Esophagus muscularis mucosa (tissue), 4 donors: ENCODE measurements at regions not wholly inside any gene's neighbourhood (a gene's known extent, or its start where the extent isn't known, plus 50 kb on each side); places are given as distances from the start of the nearest gene placed in this dataset.

Experiments used
- EP300 ChIP-seq: sonication (generic); formaldehyde crosslinking; IDR thresholded peaks from one replicate; pipeline ENCODE4 v1.6.1; 2017; ENCODE audit warnings: antibody characterized with exemption
- POLR2A ChIP-seq: fragments of 450-650 bp; IDR thresholded peaks from one replicate; pipeline ENCODE4 v1.6.1; 2017; ENCODE audit warnings: antibody characterized with exemption, moderate library complexity, mild to moderate bottlenecking, low read depth
- POLR2AphosphoS5 ChIP-seq, 2 donors: sonication (generic); formaldehyde crosslinking; IDR thresholded peaks; one replicate each; pipeline ENCODE4 v1.6.1; 2017; ENCODE audit warnings: antibody characterized with exemption in 2 of 2
- TF ChIP-seq, protein P1 (sequence below), 3 experiments: fragments of 200-600 bp in 2 of 3; fragments of 450-650 bp in 1 of 3; sonication (generic) in 2 of 3; IDR thresholded peaks; one replicate each; pipeline ENCODE4 v1.5.1; 2017 to 2019; ENCODE audit warnings: antibody characterized with exemption in 3 of 3, mild to moderate bottlenecking in 2 of 3, moderate library complexity in 1 of 3

DNA sequence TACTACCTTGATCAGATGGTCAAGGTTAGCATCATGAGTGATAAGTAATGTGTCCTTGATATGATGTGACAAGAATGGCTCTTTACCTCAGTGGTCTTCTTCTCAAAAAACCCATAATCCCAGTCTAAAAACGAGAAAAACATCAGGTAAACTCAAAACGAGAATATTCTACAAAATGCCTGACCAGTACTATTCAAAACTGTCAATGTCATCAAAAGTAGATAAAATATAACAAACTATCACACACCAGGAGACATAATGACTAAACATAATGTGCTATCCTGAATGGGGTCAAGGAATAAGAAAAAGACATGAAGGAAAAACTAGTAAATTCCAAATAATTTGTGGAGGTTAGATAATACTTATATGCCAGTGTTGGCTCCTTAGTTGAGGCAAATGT, 85.2 kb upstream of the PDHA2 start:
- no peak for TF ChIP-seq EP300
- TF ChIP-seq, protein P1, sequence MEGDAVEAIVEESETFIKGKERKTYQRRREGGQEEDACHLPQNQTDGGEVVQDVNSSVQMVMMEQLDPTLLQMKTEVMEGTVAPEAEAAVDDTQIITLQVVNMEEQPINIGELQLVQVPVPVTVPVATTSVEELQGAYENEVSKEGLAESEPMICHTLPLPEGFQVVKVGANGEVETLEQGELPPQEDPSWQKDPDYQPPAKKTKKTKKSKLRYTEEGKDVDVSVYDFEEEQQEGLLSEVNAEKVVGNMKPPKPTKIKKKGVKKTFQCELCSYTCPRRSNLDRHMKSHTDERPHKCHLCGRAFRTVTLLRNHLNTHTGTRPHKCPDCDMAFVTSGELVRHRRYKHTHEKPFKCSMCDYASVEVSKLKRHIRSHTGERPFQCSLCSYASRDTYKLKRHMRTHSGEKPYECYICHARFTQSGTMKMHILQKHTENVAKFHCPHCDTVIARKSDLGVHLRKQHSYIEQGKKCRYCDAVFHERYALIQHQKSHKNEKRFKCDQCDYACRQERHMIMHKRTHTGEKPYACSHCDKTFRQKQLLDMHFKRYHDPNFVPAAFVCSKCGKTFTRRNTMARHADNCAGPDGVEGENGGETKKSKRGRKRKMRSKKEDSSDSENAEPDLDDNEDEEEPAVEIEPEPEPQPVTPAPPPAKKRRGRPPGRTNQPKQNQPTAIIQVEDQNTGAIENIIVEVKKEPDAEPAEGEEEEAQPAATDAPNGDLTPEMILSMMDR (IDR thresholded peaks at IDR 0.05): no peak
- TF ChIP-seq POLR2A: no peak
- no peak for TF ChIP-seq POLR2AphosphoS5 (IDR thresholded peaks at IDR 0.05)
